Ectodermal cell (in vitro differentiated cells): ENCODE measurements at regions not wholly inside any gene's neighbourhood (a gene's known extent, or its start where the extent isn't known, plus 50 kb on each side); places are given as distances from the start of the nearest gene placed in this dataset.

Source experiments
- H3K27ac ChIP-seq: 2 replicates; pipeline ENCODE4 v1.7.0; 2013; ENCODE audit warnings: mild to moderate bottlenecking, low read depth, low read length; ENCODE audit not compliant: insufficient read depth, poor library complexity, severe bottlenecking
- H3K27me3 ChIP-seq: 2 replicates; pipeline ENCODE4 v1.7.0; 2013; ENCODE audit warnings: mild to moderate bottlenecking, low read length; ENCODE audit not compliant: insufficient read depth, control insufficient read depth, poor library complexity, severe bottlenecking
- H3K36me3 ChIP-seq: one replicate; pipeline ENCODE4 v1.7.0; 2013; ENCODE audit warnings: low read length; ENCODE audit not compliant: control insufficient read depth, insufficient read depth
- H3K4me1 ChIP-seq: one replicate; pipeline ENCODE4 v1.7.0; 2013; ENCODE audit warnings: low read length; ENCODE audit not compliant: control insufficient read depth, insufficient read depth
- H3K4me3 ChIP-seq: 2 replicates; pipeline ENCODE4 v1.7.0; 2013; ENCODE audit warnings: low read depth, low read length, control low read depth; ENCODE audit not compliant: insufficient read depth
- H3K9me3 ChIP-seq: 2 replicates; pipeline ENCODE4 v1.7.0; 2013; ENCODE audit warnings: mild to moderate bottlenecking, low read length, moderate library complexity; ENCODE audit not compliant: control insufficient read depth
- WGBS, 2 experiments: methylation state at CpG; one replicate each; pipeline ENCODE4 v1.1.7; 2013; ENCODE audit warnings: missing lambda C conversion rate in 2 of 2; 5-methylcytosine and 5-hydroxymethylcytosine counted together

- WGBS, 2 experiments: 95 to 96% methylated on average over 28 of the region's 28 CpGs
- no peak overlapping the region for H3K4me3 ChIP-seq
- no peaks in the 10 kb centered on the region for H3K9me3 ChIP-seq
- no peaks in the 10 kb centered on the region for H3K27me3 ChIP-seq
- no peak overlapping the region for H3K27ac ChIP-seq
- H3K4me1 ChIP-seq: no peaks in the 10 kb centered on the region
- no peaks in the 10 kb centered on the region for H3K36me3 ChIP-seq
These were observed 420.9 kb upstream of the MGMT start for GRCh38 chr10:129046065-129046681.

- no peaks in the 10 kb centered on the region for H3K36me3 ChIP-seq
- H3K27ac ChIP-seq: no peak overlapping the region
- H3K4me3 ChIP-seq: no peak overlapping the region
- H3K4me1 ChIP-seq: no peaks in the 10 kb centered on the region
- no peaks in the 10 kb centered on the region for H3K27me3 ChIP-seq
- no peaks in the 10 kb centered on the region for H3K9me3 ChIP-seq
- 97 to 98% methylated on average over 5 of the region's 5 CpGs for WGBS, 2 experiments
These were observed 420.1 kb upstream of the MGMT start for GRCh38 chr10:129046962-129047361.

- Histone ChIP-seq H3K4me3 (no peak overlapping the region), H3K36me3 (no peaks in the 10 kb centered on the region), H3K27ac (no peak overlapping the region), H3K27me3 (no peaks in the 10 kb centered on the region), H3K4me1 (no peaks in the 10 kb centered on the region), H3K9me3 (no peaks in the 10 kb centered on the region)
- WGBS, 2 experiments: 93 to 96% methylated on average over 3 of the region's 3 CpGs
These were observed 419.4 kb upstream of the MGMT start for GRCh38 chr10:129047600-129047999.

- no peak overlapping the region for H3K4me3 ChIP-seq
- H3K36me3 ChIP-seq: no peaks in the 10 kb centered on the region
- no peaks in the 10 kb centered on the region for H3K27me3 ChIP-seq
- H3K9me3 ChIP-seq: no peaks in the 10 kb centered on the region
- no peaks in the 10 kb centered on the region for H3K4me1 ChIP-seq
- H3K27ac ChIP-seq: no peak overlapping the region
- 90 to 91% methylated on average over 12 of the region's 12 CpGs for whole genome bisulfite sequencing, 2 experiments
These were observed 418.5 kb upstream of the MGMT start for GRCh38 chr10:129048513-129048912.

- Histone ChIP-seq H3K36me3 (no peaks in the 10 kb centered on the region), H3K4me3 (no peak overlapping the region), H3K27ac (no peak overlapping the region), H3K4me1 (no peaks in the 10 kb centered on the region), H3K27me3 (no peaks in the 10 kb centered on the region), H3K9me3 (no peaks in the 10 kb centered on the region)
- 88 to 89% methylated on average over 7 of the region's 7 CpGs for WGBS, 2 experiments
These were observed 417.5 kb upstream of the MGMT start for GRCh38 chr10:129049501-129049900.

DNA sequence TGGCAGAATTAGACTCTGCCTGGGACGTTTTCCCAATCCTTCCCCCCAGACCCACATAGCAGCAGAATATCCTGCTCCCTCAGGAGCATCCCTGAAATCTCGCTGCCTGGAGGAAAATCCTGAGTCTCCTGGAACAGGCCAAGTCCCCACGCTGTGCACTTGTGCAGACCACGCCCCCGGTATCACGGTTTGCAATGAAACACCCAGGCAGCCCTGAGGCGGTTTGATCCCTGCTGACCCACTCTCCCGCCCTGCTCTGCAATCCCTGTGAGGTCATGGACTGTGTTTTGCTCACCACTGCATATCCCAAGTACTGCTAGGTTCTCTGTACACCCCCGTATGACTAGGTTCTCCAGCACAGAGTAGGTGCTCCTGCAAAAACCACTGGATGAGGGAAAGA lies 411.8 kb upstream of the MGMT start:
- H3K4me3 ChIP-seq: no peak overlapping the region
- WGBS, 2 experiments: 87 to 89% methylated on average over 9 of the region's 9 CpGs
- H3K36me3 ChIP-seq: no peaks in the 10 kb centered on the region
- H3K27me3 ChIP-seq: no peaks in the 10 kb centered on the region
- H3K4me1 ChIP-seq: peaks cover 19% of the 10 kb centered on the region
- H3K27ac ChIP-seq: no peak overlapping the region
- H3K9me3 ChIP-seq: no peaks in the 10 kb centered on the region

DNA sequence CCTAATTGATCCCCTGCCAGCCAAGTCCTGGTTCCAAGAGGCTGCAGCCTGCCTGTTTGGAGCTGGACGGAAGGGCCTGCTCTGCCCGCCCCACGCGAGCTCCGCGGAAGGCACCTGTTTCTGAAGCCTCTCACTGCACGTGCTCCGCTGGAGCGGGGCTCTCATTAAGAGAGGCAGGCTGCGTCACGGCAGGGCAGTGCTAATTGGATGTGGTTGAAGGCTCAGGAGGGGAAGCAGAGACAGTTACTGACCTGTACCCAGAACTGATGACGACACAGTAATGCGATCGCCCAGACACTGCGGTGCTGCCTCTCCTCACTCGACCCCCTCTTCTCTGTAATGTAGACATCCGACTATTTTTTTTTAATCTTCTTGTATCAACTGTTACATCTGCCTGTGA lies 411.1 kb upstream of the MGMT start:
- H3K36me3 ChIP-seq: no peaks in the 10 kb centered on the region
- H3K4me3 ChIP-seq: no peak overlapping the region
- no peaks in the 10 kb centered on the region for H3K9me3 ChIP-seq
- H3K27ac ChIP-seq: no peak overlapping the region
- peaks cover 19% of the 10 kb centered on the region for H3K4me1 ChIP-seq
- 84% methylated on average over 17 of the region's 17 CpGs for WGBS, 2 experiments
- H3K27me3 ChIP-seq: no peaks in the 10 kb centered on the region

GRCh38 chr10:129056734-129057689 lies 410.0 kb upstream of the MGMT start:
- no peak overlapping the region for H3K27ac ChIP-seq
- no peaks in the 10 kb centered on the region for H3K27me3 ChIP-seq
- no peak overlapping the region for H3K4me3 ChIP-seq
- H3K36me3 ChIP-seq: no peaks in the 10 kb centered on the region
- H3K9me3 ChIP-seq: no peaks in the 10 kb centered on the region
- 94% methylated on average over 25 of the region's 25 CpGs for WGBS, 2 experiments
- H3K4me1 ChIP-seq: peaks cover 19% of the 10 kb centered on the region

- Histone ChIP-seq H3K27me3 (no peaks in the 10 kb centered on the region), H3K36me3 (no peaks in the 10 kb centered on the region), H3K27ac (no peak overlapping the region), H3K4me3 (no peak overlapping the region), H3K9me3 (no peaks in the 10 kb centered on the region), H3K4me1 (peaks cover 19% of the 10 kb centered on the region)
- WGBS, 2 experiments: 92 to 95% methylated on average over 15 of the region's 15 CpGs
These were observed 409.0 kb upstream of the MGMT start for GRCh38 chr10:129057856-129058663.

GRCh38 chr10:129058664-129059155 lies 408.3 kb upstream of the MGMT start:
- Histone ChIP-seq H3K9me3 (no peaks in the 10 kb centered on the region), H3K27me3 (no peaks in the 10 kb centered on the region), H3K36me3 (no peaks in the 10 kb centered on the region), H3K4me1 (peaks cover 19% of the 10 kb centered on the region), H3K4me3 (no peak overlapping the region), H3K27ac (no peak overlapping the region)
- 93 to 96% methylated on average over 9 of the region's 9 CpGs for WGBS, 2 experiments
